Fibroblast of skin of back (primary cell): ENCODE measurements at regions not wholly inside any gene's neighbourhood (a gene's known extent, or its start where the extent isn't known, plus 50 kb on each side); places are given as distances from the start of the nearest gene placed in this dataset.

Source experiments
- DNase-seq: peaks from one replicate; pipeline ENCODE4 v3.0.0-alpha.2; 2013

GRCh38 chr17:412211-413015, 59.8 kb upstream of the RPH3AL start:
- peak; percentile 63 for DNase-seq

- no peak for DNase-seq
Observed at GRCh38 chr17:411421-412120, 59.0 kb upstream of the RPH3AL start.

DNA sequence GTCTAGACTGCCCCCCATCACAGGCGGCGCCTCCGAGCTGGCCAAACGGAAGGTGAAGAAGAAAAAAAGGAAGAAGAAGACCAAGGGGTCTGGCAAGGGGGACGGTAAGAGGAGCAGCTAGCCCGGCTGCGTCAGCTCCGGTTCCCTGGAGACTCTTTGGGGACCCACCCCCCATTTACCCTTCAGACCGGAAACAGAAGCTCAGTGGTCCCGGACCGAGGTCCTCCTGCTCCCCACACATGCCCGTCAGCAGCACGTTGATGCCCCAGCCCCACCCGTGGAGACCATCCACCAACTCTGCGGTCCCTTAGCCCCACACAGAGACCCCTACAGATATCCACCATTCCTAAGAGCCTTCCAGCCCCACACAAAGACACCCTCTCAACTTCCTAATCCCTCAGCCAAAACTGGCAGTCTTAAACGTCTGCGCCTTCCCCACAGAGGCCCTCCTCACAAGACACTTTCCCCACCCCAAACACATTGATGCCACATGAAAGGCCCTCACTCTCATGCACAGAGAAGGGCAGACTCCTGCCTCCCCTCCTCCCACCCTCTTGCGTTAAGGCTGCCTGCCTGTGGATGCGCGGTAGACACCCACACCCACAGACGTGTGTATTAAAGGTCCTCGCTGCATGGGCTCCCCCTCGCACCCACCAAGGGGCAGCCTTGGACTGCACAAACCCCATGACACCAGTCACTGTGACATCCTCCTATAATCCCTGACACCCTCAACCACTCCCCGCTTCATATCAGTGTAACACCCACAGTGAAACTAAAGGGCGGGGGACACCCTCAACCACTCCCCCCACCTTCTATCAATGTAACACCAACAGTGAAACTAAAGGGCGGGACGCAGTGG, 58.2 kb upstream of the RPH3AL start:
- peak; percentile 18 for DNase-seq

DNA sequence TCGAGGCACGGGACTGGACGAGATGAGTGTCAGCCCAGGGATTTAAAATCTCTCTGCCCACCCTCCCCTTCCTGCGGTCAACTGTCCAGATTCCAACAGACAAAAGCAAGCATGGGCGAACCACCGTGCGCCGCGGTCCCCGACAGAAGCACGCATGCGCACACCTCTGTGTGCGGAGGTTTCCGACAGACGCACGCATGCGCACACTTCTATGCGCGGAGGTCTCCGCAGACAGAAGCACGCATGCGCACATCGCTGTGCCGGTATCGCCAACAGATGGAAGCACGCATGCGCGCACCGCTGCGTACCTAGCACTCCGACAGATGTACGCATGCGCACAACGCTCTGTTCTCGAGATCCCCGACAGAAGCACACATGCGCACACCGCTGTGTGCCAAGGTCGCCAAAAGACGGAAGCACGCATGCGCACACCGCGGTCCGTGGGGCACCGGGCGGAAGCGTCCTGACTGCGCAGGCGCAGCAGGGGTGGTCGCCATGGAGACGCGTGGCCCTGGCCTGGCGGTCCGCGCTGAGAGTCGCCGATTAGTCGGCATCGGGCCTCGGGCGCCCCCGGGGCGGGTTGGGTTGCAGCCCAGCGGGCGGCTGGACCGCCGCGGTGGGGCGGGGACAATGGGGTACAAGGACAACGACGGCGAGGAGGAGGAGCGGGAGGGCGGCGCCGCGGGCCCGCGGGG, 57.4 kb upstream of the RPH3AL start:
- peak; percentile 97 for DNase-seq

- DNase-seq: no peak
Observed at GRCh38 chr17:409308-409847, 56.8 kb upstream of the RPH3AL start.

DNA sequence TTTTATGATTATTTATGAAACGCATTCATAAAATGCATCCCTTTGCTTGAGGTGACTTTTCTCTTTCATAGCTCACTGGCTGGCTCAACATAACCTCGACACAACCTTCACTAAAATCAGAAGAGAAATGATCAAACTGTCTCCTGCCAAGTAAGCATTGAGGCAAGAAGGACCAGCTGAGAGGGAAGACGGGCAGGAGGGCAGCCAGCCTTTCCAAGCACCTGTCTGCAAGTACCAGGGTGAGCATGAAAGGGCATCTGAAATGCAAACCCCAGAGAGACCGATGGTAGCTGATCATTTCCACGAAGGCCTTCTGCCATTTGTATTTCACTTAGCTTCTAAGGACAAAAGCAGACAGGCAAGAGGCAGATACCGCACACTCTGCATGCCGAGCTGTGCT, 52.1 kb upstream of the RPH3AL start:
- no peak for DNase-seq
